Activated naive CD4-positive, alpha-beta T cell treated with anti-CD3 and anti-CD28 coated beads, Interleukin-2, amount 10 ng/mL, durations not matched to agents 7 days and 5 days (primary cell): ENCODE measurements at regions not wholly inside any gene's neighbourhood (a gene's known extent, or its start where the extent isn't known, plus 50 kb on each side); places are given as distances from the start of the nearest gene placed in this dataset.

Experiments used
- CTCF ChIA-PET: fragments of 350-600 bp; sonication (Branson Sonifier 250); formaldehyde crosslinking; loops from one replicate; lab custom pipeline; 2021; ENCODE audit warnings: antibody characterized with exemption; lab: Charles Lee
- DNase-seq: peaks from one replicate; pipeline ENCODE4 v3.0.0-alpha.2; 2020
- H3K27ac Mint-ChIP-seq: one replicate; pipeline ENCODE4 v1.8.0; 2021; ENCODE audit warnings: mild to moderate bottlenecking, moderate library complexity, mixed read lengths
- H3K27me3 Mint-ChIP-seq: one replicate; pipeline ENCODE4 v1.8.0; 2021; ENCODE audit warnings: mild to moderate bottlenecking, mixed read lengths
- H3K36me3 Mint-ChIP-seq: one replicate; pipeline ENCODE4 v1.8.0; 2021; ENCODE audit warnings: mixed read lengths
- H3K4me1 Mint-ChIP-seq: one replicate; pipeline ENCODE4 v1.8.0; 2021; ENCODE audit warnings: mixed read lengths
- H3K4me3 Mint-ChIP-seq: one replicate; pipeline ENCODE4 v1.8.0; 2021; ENCODE audit warnings: mild to moderate bottlenecking, moderate library complexity, mixed read lengths
- H3K9me3 Mint-ChIP-seq: one replicate; pipeline ENCODE4 v1.8.0; 2021; ENCODE audit warnings: mixed read lengths

DNA sequence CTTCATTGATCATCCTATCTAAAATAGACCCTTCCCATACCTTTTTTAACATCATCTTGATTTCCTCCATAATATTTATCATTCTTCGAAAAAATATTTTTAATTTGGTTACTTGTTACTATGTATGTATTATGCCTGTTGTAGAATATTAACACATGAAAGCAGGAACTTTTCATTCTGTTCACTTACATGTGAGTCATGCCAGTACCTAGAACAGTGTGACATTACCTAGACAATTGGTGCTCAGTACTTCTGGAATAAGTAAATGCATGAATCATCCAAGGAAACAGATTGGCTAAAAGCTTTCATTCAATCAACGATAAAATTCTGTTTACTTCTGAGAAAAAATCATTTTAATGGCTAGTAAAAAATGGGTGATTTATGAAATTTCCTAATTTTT is 76.4 kb downstream of the CXXC4 start:
- H3K4me3 Mint-ChIP-seq, result no peak overlapping the region
- H3K4me1 Mint-ChIP-seq, result no peaks in the 10 kb centered on the region
- no peak for DNase-seq
- no peaks in the 10 kb centered on the region for H3K9me3 Mint-ChIP-seq
- no peak overlapping the region for H3K27ac Mint-ChIP-seq
- H3K36me3 Mint-ChIP-seq, result no peaks in the 10 kb centered on the region
- H3K27me3 Mint-ChIP-seq, result no peaks in the 10 kb centered on the region
- CTCF ChIA-PET, result no interaction called here

DNA sequence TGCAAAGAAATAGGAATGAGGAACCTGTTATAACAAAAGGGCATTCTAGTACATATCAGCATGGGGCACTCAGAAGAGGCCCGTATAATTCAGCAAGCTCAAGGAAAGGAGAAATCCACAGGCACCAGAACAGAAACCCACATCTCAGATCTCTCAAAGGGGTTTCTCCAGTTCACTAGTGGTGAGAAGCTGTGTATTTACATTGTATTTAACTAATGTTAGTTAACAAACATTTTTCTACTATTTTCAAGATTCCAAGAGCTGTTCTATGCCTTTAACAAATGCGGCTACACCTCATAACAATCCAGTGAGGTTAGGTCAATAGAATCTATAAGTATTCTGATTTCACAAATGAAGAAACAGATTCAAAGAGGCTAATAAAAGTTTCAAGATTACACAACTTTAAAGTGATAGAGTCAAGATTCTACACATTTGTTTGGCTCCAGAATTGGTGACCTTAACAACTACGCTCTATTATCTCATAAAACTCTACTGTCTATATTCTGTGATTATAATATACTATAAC is 77.3 kb downstream of the CXXC4 start:
- H3K4me3 Mint-ChIP-seq, result no peak overlapping the region
- H3K9me3 Mint-ChIP-seq, result no peaks in the 10 kb centered on the region
- H3K27ac Mint-ChIP-seq, result no peak overlapping the region
- DNase-seq, result no peak
- H3K27me3 Mint-ChIP-seq, result no peaks in the 10 kb centered on the region
- H3K4me1 Mint-ChIP-seq, result no peaks in the 10 kb centered on the region
- CTCF ChIA-PET, result no interaction called here
- H3K36me3 Mint-ChIP-seq, result no peaks in the 10 kb centered on the region

DNA sequence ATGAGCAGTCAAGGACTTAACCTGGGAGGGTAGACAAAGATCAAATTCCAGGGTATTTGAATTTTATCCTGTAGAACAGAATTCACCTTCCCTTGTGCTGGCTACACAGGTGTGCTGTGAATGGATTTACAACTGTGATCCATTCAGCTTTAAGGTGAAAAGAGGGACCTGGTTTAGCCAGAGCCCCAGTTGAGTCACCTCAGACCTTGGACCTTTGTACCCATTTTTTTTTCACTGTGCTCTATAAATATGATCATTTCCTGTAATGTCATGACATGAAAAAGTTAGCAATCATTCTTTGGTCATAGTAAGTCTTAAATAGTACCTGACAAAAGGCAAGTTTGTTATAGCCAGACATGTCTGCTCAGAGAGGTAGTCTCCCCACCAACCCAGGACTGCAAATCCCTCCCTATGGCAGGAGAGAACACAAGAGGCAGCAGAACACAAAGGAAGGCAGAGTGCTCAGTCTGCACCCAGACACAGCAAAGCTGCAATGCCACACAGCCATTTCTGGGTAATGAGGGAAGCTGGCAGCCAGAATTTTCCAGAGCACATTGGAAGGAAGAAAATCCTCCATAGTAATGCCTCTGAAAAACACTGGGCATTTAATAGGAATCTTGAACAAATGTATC is 77.9 kb downstream of the CXXC4 start:
- Mint-ChIP-seq H3K27me3 (no peaks in the 10 kb centered on the region), H3K9me3 (no peaks in the 10 kb centered on the region), H3K4me1 (no peaks in the 10 kb centered on the region), H3K4me3 (no peak overlapping the region), H3K36me3 (no peaks in the 10 kb centered on the region), H3K27ac (no peak overlapping the region)
- CTCF ChIA-PET, result no interaction called here
- no peak for DNase-seq

DNA sequence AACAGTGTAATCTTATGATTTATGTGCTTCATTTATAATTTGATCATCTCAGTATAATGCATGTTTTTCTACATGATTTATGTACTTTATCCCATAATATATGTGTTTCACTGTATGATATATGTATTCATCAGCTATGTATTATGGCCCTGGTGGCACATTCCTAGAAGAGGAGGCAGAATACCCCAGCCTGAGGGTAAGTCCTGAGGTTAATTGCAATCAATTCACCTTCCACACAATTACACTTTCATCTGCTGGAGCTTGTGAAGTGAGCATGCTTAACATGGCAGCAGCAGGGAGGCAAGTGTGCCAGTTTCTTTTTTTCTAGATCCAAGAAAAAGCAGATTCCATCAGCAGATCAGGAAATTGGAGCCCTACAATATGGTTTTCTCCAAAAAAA is 81.2 kb downstream of the CXXC4 start:
- Mint-ChIP-seq H3K27me3 (no peaks in the 10 kb centered on the region), H3K4me3 (no peak overlapping the region), H3K9me3 (no peaks in the 10 kb centered on the region), H3K4me1 (no peaks in the 10 kb centered on the region), H3K36me3 (no peaks in the 10 kb centered on the region), H3K27ac (no peak overlapping the region)
- CTCF ChIA-PET, result no interaction called here
- DNase-seq, result no peak

DNA sequence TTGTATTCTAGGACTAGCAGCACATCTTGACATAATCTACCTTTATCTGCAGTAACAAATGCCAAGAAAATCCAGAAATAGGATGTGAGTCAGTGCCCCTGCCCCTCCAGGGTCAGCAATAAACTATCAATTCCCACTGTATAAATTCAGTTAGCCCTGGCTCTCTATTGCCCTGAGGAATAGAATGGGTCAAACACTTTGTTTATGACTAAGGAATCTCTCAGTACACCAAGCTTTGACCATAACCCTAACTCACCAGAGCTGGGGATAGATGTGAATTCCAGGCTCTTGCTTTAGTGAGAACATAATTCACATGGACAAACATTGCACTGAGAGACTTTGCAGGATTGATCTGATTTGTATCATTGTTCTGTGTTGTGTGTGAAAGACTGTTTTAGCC is 82.3 kb downstream of the CXXC4 start:
- H3K4me1 Mint-ChIP-seq, result no peaks in the 10 kb centered on the region
- H3K27ac Mint-ChIP-seq, result no peak overlapping the region
- no peaks in the 10 kb centered on the region for H3K27me3 Mint-ChIP-seq

DNA sequence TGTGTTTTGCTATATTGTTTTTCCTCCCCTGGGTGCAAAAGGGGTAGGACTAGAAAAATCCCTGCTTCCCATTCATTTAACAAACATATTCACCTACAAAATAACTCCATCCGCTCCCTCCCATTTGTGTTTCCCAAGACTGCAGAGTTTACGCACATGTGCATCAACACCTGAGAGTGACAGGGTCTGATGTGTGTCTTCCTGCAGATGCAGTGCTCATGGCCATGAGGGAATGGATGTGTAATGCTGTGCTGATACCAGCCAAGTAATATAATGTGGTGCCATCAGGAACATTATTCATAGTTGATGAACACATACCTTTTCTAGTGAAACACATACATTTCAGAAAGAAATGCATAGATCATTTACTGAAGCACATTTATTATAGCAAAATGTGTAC is 83.2 kb downstream of the CXXC4 start:
- Mint-ChIP-seq H3K27ac (no peak overlapping the region), H3K36me3 (no peaks in the 10 kb centered on the region), H3K4me1 (no peaks in the 10 kb centered on the region), H3K9me3 (no peaks in the 10 kb centered on the region), H3K27me3 (no peaks in the 10 kb centered on the region), H3K4me3 (no peak overlapping the region)
- CTCF ChIA-PET, result no interaction called here
- no peak for DNase-seq

More for the DNA sequence above, 82.3 kb downstream of the CXXC4 start:
- no peak for DNase-seq
- no peak overlapping the region for H3K4me3 Mint-ChIP-seq
- H3K9me3 Mint-ChIP-seq, result no peaks in the 10 kb centered on the region
- CTCF ChIA-PET, result no interaction called here
- no peaks in the 10 kb centered on the region for H3K36me3 Mint-ChIP-seq

DNA sequence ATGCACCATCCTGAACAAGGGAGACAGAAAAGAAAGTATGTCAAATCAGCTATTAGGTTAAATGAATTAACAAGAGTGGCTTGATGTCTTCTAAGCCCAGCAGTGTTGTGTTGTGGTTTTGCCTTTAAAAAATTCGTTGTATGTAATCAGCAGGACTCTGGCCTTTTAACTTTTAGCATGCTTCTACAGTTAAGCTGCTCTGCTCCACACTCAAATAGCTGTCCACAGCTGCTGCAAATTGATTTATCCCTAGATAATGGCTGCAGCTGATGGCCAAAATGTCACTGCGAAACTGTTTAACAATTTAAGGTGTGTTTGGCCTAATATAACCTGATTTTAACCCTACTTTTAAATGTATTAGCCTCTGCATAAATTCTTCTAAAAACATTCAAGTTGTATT is 85.8 kb downstream of the CXXC4 start:
- H3K9me3 Mint-ChIP-seq, result no peaks in the 10 kb centered on the region
- H3K27ac Mint-ChIP-seq, result no peak overlapping the region
- CTCF ChIA-PET, result interaction anchor here (0.7 kb wide), 1 partner anchor 372 kb away, joined by 3 read pairs; no protein-coding TSS in a partner anchor
- no peak overlapping the region for H3K4me3 Mint-ChIP-seq
- no peaks in the 10 kb centered on the region for H3K4me1 Mint-ChIP-seq
- DNase-seq, result no peak
- no peaks in the 10 kb centered on the region for H3K27me3 Mint-ChIP-seq
- H3K36me3 Mint-ChIP-seq, result no peaks in the 10 kb centered on the region

DNA sequence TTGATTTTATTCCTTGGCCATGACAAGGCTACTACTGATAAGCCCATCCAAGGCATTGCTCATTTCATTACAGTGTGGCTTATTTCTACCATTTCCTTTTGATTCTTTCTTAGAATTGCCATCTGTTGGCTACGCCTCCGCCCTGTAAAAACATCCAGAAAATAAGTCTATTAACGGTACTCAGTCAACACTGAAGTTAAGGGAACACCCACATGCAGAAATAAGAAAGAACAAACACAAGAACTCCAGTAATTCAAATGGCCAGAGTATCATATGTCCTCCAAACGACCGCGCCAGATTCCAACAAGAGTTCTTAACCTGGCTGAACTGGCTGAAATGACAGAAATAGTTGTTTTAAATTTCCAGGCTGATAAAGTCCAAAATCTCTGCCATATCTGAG is 90.3 kb downstream of the CXXC4 start:
- Mint-ChIP-seq H3K9me3 (no peaks in the 10 kb centered on the region), H3K4me3 (no peak overlapping the region), H3K27me3 (no peaks in the 10 kb centered on the region), H3K36me3 (no peaks in the 10 kb centered on the region), H3K4me1 (no peaks in the 10 kb centered on the region), H3K27ac (no peak overlapping the region)
- DNase-seq, result no peak
- CTCF ChIA-PET, result no interaction called here

DNA sequence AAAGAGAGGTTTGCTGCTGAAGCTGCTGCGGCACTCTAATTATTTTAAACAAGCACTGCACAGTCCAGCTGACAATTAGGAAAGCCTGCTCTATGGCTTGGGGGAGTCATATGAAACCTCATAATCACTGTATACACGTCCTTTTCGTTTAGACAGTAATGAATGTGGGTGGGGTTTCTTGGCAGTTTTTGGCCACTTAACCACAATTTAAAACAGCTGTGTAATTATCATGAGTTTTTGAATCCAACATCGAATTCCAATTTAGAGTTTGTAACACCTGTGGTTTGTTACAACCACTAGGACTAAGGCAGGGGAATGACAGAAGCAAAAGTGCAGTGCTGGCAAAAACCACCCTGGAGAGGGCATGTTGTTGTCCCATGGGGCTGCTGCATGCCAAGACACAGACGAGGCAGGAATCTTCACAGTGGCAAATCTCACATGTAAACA is 99.5 kb downstream of the CXXC4 start:
- no peak overlapping the region for H3K4me3 Mint-ChIP-seq
- no peaks in the 10 kb centered on the region for H3K4me1 Mint-ChIP-seq
- no peaks in the 10 kb centered on the region for H3K27me3 Mint-ChIP-seq
- H3K27ac Mint-ChIP-seq, result no peak overlapping the region
- H3K36me3 Mint-ChIP-seq, result no peaks in the 10 kb centered on the region
- no peaks in the 10 kb centered on the region for H3K9me3 Mint-ChIP-seq
- CTCF ChIA-PET, result no interaction called here
- no peak for DNase-seq

DNA sequence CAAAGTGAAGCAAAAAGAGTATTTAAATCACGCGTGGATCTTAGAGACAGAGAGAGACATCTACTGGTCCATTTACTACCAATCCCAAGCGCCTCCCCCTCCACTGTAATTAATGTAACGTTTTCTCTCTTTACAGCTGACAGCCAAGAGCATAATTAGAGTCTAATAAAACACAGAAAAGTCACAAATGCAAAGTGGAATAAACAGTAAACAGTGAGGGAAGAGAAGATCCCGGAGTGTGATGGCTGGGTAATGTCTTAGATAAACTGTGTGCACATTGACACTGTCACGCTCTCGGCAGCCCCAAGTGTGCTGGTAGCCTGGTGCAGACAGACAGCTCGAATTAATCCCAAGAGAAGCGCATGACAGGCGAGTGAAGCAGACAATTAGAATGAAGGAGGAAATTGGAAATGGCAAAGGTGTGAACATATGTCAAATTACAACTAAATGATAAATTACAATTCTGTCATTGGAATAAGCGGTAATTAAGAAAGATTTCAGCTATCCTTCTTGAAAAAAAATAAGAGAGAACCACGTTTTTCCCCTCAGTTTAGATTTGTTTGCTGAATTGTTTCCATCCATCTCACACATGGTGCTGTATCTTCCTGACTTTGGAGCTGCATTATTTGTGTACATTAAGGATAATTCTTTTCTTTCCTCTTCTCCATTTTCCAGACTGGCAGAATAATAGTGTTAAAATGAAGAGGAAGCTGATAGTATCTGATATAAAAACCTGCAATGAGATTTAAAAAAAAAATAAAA is 100.1 kb downstream of the CXXC4 start:
- DNase-seq, result no peak
- Mint-ChIP-seq H3K27me3 (no peaks in the 10 kb centered on the region), H3K27ac (no peak overlapping the region), H3K36me3 (no peaks in the 10 kb centered on the region), H3K4me1 (no peaks in the 10 kb centered on the region), H3K9me3 (no peaks in the 10 kb centered on the region), H3K4me3 (no peak overlapping the region)
- CTCF ChIA-PET, result no interaction called here

DNA sequence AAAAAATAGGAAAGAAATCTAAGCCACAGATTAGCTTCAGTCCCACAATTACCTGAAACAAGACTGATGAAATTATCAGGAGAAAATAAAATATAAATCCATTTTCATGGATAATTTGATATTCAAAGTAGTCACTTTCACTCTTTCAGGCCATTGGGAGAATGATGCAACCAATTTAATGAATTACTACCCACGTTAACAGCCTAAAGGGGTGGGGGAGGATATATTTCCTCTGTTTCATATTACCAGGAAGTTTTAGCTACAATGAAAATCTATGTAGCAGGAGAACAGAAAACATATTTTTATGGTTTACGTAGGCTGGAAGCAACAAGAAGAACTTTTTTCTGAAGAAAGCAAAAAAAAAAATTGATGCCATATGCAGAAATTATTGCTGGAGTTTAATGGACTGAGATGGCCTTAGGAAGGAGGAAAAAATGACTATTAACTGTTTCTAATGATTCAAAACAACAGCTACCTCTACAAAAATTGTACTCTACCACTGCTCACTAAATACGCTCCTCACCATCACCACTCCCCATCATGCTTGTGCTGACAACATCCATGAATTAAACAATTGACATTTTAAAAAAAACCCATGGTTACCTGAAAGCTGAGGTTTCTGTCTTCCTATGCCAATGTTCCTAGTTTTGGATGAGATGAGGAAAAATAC is 100.9 kb downstream of the CXXC4 start:
- Mint-ChIP-seq H3K36me3 (no peaks in the 10 kb centered on the region), H3K9me3 (no peaks in the 10 kb centered on the region), H3K4me1 (no peaks in the 10 kb centered on the region), H3K4me3 (no peak overlapping the region), H3K27me3 (no peaks in the 10 kb centered on the region), H3K27ac (no peak overlapping the region)
- CTCF ChIA-PET, result no interaction called here
- DNase-seq, result no peak

DNA sequence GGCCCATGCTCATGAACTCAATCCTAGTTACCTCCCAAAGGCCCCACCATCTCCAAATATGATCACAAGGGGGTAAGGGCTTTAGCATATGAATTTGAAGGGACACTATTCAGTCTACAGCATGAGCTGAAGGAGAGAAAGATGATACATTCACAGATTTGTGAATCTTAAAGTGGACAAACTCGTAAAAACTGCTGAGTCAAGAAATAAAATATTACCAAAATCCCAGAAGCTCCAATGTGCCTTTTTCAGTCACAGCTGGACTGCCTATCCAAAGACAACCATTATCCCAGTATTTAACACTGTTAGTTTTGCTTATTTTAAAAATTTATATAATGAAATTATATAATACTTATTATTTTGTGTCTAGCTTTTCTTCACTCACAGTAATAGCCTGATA is 109.0 kb downstream of the CXXC4 start:
- CTCF ChIA-PET, result no interaction called here

DNA sequence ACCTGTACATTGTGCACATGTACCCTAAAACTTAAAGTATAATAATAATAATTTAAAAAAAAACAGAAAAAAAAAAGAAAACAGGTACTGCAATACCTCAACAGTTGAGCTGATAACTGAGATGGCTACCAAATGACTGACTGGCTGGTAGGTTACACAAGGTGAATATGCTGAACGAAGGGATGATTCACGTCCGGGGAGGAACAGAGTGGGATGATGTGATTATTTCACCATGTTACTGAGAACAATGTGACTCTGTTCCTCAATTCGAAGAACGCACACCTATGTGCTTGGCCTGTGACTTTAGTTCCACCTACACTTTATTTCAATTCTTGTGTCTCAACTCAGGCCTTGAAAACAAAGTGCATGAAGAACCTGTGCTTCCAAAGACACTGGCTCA is 111.7 kb downstream of the CXXC4 start:
- H3K4me1 Mint-ChIP-seq, result no peaks in the 10 kb centered on the region
- CTCF ChIA-PET, result no interaction called here
- peaks cover 3% of the 10 kb centered on the region for H3K9me3 Mint-ChIP-seq
- H3K36me3 Mint-ChIP-seq, result no peaks in the 10 kb centered on the region
- no peak overlapping the region for H3K27ac Mint-ChIP-seq
- no peak for DNase-seq
- H3K27me3 Mint-ChIP-seq, result no peaks in the 10 kb centered on the region
- no peak overlapping the region for H3K4me3 Mint-ChIP-seq

More for the DNA sequence above, 109.0 kb downstream of the CXXC4 start:
- Mint-ChIP-seq H3K27me3 (no peaks in the 10 kb centered on the region), H3K27ac (no peak overlapping the region), H3K9me3 (peaks cover 3% of the 10 kb centered on the region), H3K36me3 (no peaks in the 10 kb centered on the region), H3K4me3 (no peak overlapping the region), H3K4me1 (no peaks in the 10 kb centered on the region)
- DNase-seq, result no peak

DNA sequence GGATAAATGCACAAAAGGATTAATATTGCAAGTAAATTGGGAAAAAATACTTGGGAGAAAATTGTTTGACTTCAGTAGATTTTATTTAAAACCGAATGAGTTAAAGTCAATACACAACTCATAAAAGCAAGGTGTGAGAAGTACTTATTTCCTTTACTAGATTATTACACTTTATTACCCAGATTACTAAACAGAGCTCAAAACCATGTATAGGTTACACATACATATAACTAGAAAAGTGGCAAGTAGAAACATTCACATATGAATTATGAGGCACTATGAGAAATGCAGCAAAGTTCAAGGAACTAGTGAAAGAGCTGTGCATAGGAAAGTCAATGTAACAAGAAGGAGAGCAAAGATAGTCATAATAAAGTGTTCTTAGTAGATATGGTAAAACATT is 113.0 kb downstream of the CXXC4 start:
- H3K9me3 Mint-ChIP-seq, result peaks cover 3% of the 10 kb centered on the region
- DNase-seq, result no peak
- H3K27me3 Mint-ChIP-seq, result no peaks in the 10 kb centered on the region
- H3K4me1 Mint-ChIP-seq, result no peaks in the 10 kb centered on the region
- no peak overlapping the region for H3K4me3 Mint-ChIP-seq
- no peak overlapping the region for H3K27ac Mint-ChIP-seq
- no peaks in the 10 kb centered on the region for H3K36me3 Mint-ChIP-seq
- CTCF ChIA-PET, result no interaction called here

DNA sequence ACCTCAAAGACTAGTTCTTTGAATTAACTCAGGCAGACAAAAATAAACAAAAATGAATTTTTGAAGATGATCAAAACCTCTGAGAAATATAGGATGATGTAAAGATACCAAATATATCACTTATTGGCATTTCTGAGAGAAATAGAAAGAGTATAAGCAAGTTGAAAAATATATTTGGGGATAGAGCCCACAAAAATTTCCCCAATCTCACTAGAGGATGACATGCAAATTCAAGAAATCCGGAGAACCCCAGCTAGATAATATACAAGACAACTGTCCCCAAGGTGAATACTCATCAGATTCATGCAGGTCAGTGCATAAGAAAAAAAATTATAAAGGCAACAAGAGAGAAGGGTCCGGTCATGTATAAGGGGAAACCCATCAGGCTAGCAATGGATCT is 129.1 kb downstream of the CXXC4 start:
- no peak for DNase-seq
- Mint-ChIP-seq H3K9me3 (peaks cover 2% of the 10 kb centered on the region), H3K4me3 (no peak overlapping the region), H3K36me3 (no peaks in the 10 kb centered on the region), H3K4me1 (no peaks in the 10 kb centered on the region), H3K27me3 (no peaks in the 10 kb centered on the region), H3K27ac (no peak overlapping the region)
- CTCF ChIA-PET, result no interaction called here
